PFSK-1 (cell line): ENCODE measurements at regions not wholly inside any gene's neighbourhood (a gene's known extent, or its start where the extent isn't known, plus 50 kb on each side); places are given as distances from the start of the nearest gene placed in this dataset.

ENCODE experiments used
- FOXP2 ChIP-seq: optimal IDR thresholded peaks from 2 replicates; pipeline ENCODE3; 2011; ENCODE audit warnings: borderline replicate concordance, control low read depth, inconsistent platforms; ENCODE audit not compliant: insufficient read depth; ENCODE audit errors: extremely low read length, extremely low read depth
- POLR2AphosphoS5 ChIP-seq: IDR thresholded peaks from 2 replicates; pipeline ENCODE4 v1.6.1; 2012; ENCODE audit warnings: low read depth, mild to moderate bottlenecking, control low read depth, low read length, moderate library complexity
- SIN3A ChIP-seq: IDR thresholded peaks from 2 replicates; pipeline ENCODE4 v1.6.1; 2012; ENCODE audit warnings: mild to moderate bottlenecking, low read length, moderate library complexity, borderline replicate concordance; ENCODE audit not compliant: insufficient read depth
- TAF1 ChIP-seq: IDR thresholded peaks from 2 replicates; pipeline ENCODE4 v1.6.1; 2012; ENCODE audit warnings: low read length, control low read depth, borderline replicate concordance; ENCODE audit not compliant: insufficient read depth
- TF ChIP-seq, protein P1 (sequence below), 2 experiments: IDR thresholded peaks; 2 replicates each; pipeline versions ENCODE4 v1.6.1 to v1.8.0; 2011 to 2012; ENCODE audit warnings: low read depth in 2 of 2, low read length in 2 of 2, control low read depth in 1 of 2, inconsistent platforms in 1 of 2, mild to moderate bottlenecking in 1 of 2, moderate library complexity in 1 of 2; ENCODE audit not compliant: insufficient read depth in 1 of 2

- no peak for TF ChIP-seq FOXP2
- TF ChIP-seq, protein P1, sequence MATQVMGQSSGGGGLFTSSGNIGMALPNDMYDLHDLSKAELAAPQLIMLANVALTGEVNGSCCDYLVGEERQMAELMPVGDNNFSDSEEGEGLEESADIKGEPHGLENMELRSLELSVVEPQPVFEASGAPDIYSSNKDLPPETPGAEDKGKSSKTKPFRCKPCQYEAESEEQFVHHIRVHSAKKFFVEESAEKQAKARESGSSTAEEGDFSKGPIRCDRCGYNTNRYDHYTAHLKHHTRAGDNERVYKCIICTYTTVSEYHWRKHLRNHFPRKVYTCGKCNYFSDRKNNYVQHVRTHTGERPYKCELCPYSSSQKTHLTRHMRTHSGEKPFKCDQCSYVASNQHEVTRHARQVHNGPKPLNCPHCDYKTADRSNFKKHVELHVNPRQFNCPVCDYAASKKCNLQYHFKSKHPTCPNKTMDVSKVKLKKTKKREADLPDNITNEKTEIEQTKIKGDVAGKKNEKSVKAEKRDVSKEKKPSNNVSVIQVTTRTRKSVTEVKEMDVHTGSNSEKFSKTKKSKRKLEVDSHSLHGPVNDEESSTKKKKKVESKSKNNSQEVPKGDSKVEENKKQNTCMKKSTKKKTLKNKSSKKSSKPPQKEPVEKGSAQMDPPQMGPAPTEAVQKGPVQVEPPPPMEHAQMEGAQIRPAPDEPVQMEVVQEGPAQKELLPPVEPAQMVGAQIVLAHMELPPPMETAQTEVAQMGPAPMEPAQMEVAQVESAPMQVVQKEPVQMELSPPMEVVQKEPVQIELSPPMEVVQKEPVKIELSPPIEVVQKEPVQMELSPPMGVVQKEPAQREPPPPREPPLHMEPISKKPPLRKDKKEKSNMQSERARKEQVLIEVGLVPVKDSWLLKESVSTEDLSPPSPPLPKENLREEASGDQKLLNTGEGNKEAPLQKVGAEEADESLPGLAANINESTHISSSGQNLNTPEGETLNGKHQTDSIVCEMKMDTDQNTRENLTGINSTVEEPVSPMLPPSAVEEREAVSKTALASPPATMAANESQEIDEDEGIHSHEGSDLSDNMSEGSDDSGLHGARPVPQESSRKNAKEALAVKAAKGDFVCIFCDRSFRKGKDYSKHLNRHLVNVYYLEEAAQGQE (IDR thresholded peaks at IDR 0.05; ENCODE audit: insufficient read depth in 1 of 2, low read depth in 2 of 2, low read length in 2 of 2), result no peak
- TF ChIP-seq TAF1, result no peak
- TF ChIP-seq SIN3A, result no peak
- no peak for TF ChIP-seq POLR2AphosphoS5
Observed at GRCh38 chr1:78758506-78758905, 108.9 kb downstream of the IFI44 start.

DNA sequence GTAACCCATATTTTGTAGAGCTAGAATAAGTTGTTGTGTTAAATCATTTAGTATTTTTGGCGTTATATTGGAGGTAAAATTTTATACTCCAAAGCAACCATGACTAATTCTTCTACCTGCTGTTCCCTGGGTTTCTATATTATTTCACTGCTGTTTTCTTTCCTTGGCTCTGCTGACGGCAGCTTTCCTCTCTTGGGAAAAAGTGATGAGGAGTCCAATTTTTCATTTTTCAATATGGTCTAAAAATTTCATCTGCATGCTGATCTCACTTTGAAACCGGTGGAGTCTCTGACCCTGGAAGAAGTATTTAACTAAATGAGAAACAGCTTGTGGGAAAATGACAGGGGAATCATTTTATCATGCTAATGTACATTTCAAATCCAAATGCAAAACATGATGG, 110.2 kb downstream of the IFI44 start:
- TF ChIP-seq, protein P1 (IDR thresholded peaks at IDR 0.05; ENCODE audit: insufficient read depth in 1 of 2, low read depth in 2 of 2, low read length in 2 of 2), result no peak
- TF ChIP-seq POLR2AphosphoS5, result no peak
- TF ChIP-seq TAF1, result no peak
- no peak for TF ChIP-seq SIN3A
- no peak for TF ChIP-seq FOXP2

DNA sequence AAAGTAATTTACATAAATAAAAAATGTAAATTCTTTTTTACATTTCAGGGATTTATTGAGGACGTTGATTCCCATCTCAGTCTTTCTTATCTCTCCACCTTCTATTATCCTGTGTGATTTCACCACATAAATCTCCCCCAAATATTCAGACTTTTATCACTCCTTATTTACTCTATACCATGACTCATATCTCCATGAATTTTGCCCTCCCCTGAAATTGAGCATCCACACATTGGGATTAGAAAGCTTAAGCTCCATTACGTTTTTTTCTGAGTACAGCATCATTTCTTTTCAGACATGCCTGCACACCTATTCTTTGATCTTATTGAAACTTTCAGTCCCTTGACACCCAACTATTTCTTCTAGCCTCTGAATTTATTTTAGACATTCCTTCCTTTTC, 111.2 kb downstream of the IFI44 start:
- TF ChIP-seq TAF1 (no peak), SIN3A (no peak)
- TF ChIP-seq, protein P1 (IDR thresholded peaks at IDR 0.05; ENCODE audit: insufficient read depth in 1 of 2, low read depth in 2 of 2, low read length in 2 of 2), result no peak

GRCh38 chr1:78762113-78762512, 112.5 kb downstream of the IFI44 start:
- no peak for TF ChIP-seq POLR2AphosphoS5
- TF ChIP-seq FOXP2, result no peak
- TF ChIP-seq, protein P1 (IDR thresholded peaks at IDR 0.05; ENCODE audit: insufficient read depth in 1 of 2, low read depth in 2 of 2, low read length in 2 of 2), result no peak
- TF ChIP-seq SIN3A, result no peak
- no peak for TF ChIP-seq TAF1

DNA sequence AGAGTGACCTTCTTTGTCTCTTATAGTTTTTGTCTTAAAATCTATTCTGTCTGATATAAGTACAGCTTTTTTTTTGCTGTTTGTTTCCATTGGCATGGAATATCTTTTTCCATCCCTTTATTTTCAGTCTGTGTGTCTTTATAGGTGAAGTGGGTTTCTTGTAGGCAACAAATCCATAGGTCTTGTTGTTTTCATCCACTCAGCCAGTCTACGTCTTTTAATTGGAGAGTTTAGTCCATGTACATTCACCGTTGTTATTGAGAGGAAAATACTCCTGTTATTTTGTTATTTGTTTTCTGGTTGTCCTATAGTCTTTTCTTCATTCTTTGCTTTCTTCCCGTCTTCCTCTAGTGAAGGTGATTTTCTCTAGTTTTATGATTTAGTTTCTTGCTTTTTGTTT, 115.9 kb downstream of the IFI44 start:
- TF ChIP-seq, protein P1 (IDR thresholded peaks at IDR 0.05; ENCODE audit: insufficient read depth in 1 of 2, low read depth in 2 of 2, low read length in 2 of 2), result no peak
- TF ChIP-seq FOXP2 (no peak), SIN3A (no peak), TAF1 (no peak), POLR2AphosphoS5 (no peak)
